Esophagus muscularis mucosa (tissue), 4 donors: ENCODE measurements at regions not wholly inside any gene's neighbourhood (a gene's known extent, or its start where the extent isn't known, plus 50 kb on each side); places are given as distances from the start of the nearest gene placed in this dataset.

Source experiments
- DNase-seq: peaks from one replicate; pipeline ENCODE4 v3.0.0-alpha.2; 2017; ENCODE audit errors: extremely low spot score
- H3K27ac ChIP-seq, 4 donors: fragments of 200-600 bp; sonication (generic); replicated peaks in 1 of 4; 1 replicate in 3 of 4; 2 replicates in 1 of 4; pipeline ENCODE4 v1.5.1; 2016 to 2019; ENCODE audit warnings: mild to moderate bottlenecking in 1 of 4
- H3K27me3 ChIP-seq, 4 donors: fragments of 200-600 bp; sonication (generic); one replicate each; pipeline versions ENCODE4 v1.5.1 to v1.6.0; 2016 to 2019
- H3K36me3 ChIP-seq, 4 donors: fragments of 200-600 bp; sonication (generic); one replicate each; pipeline ENCODE4 v1.5.1; 2016 to 2019
- H3K4me1 ChIP-seq, 4 donors: fragments of 200-600 bp; sonication (generic); one replicate each; pipeline ENCODE4 v1.5.1; 2016 to 2019
- H3K4me3 ChIP-seq, 4 donors: fragments of 200-600 bp; sonication (generic); 1 replicate in 2 of 4; 2 replicates in 2 of 4; pipeline ENCODE4 v1.5.1; 2016 to 2019; ENCODE audit warnings: mild to moderate bottlenecking in 4 of 4, moderate library complexity in 1 of 4
- H3K9me3 ChIP-seq, 4 donors: fragments of 200-600 bp; sonication (generic); 1 replicate in 3 of 4; 2 replicates in 1 of 4; pipeline ENCODE4 v1.5.1; 2016 to 2019
- EP300 ChIP-seq: sonication (generic); formaldehyde crosslinking; IDR thresholded peaks from one replicate; pipeline ENCODE4 v1.6.1; 2017; ENCODE audit warnings: antibody characterized with exemption
- POLR2A ChIP-seq: fragments of 450-650 bp; IDR thresholded peaks from one replicate; pipeline ENCODE4 v1.6.1; 2017; ENCODE audit warnings: antibody characterized with exemption, moderate library complexity, mild to moderate bottlenecking, low read depth
- POLR2AphosphoS5 ChIP-seq, 2 donors: sonication (generic); formaldehyde crosslinking; IDR thresholded peaks; one replicate each; pipeline ENCODE4 v1.6.1; 2017; ENCODE audit warnings: antibody characterized with exemption in 2 of 2
- WGBS: methylation state at CpG from one replicate; pipeline ENCODE4 v1.1.5; 2018; 5-methylcytosine and 5-hydroxymethylcytosine counted together
- intact Hi-C: fragments of 100-400 bp; cut with DNase I; formaldehyde crosslinking; loops from one replicate; pipeline ENCODE4 v1.15.1; 2023
- TF ChIP-seq, protein P1 (sequence below), 3 experiments: fragments of 200-600 bp in 2 of 3; fragments of 450-650 bp in 1 of 3; sonication (generic) in 2 of 3; IDR thresholded peaks; one replicate each; pipeline ENCODE4 v1.5.1; 2017 to 2019; ENCODE audit warnings: antibody characterized with exemption in 3 of 3, mild to moderate bottlenecking in 2 of 3, moderate library complexity in 1 of 3

DNA sequence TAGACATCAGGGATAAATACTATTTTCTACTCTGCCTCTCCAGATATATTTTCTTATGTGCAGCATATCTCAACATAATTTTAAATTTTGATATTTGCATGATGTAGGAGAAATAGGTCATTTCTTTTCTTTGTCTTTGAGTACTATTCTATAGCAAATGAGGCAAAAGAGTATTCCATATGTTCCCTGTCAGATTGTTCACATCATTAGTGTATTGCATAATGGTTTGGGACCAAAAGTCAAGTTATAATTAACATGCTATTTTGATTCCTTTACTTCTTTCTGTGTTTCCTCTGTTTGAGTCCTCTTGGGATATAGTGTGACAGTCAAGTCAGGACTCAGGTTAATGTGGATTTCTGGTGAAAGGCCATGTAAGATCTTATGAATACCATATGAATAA lies 864.6 kb upstream of the FBXO33 start:
- Histone ChIP-seq H3K9me3 (no peaks in the 10 kb centered on the region), H3K4me3 (no peak overlapping the region), H3K27me3 (no peaks in the 10 kb centered on the region), H3K4me1 (no peaks in the 10 kb centered on the region), H3K27ac (no peak overlapping the region), H3K36me3 (no peaks in the 10 kb centered on the region)
- no peak for DNase-seq
- intact Hi-C loops, result no loop called here
- TF ChIP-seq POLR2AphosphoS5 (IDR thresholded peaks at IDR 0.05), result no peak
- TF ChIP-seq, protein P1, sequence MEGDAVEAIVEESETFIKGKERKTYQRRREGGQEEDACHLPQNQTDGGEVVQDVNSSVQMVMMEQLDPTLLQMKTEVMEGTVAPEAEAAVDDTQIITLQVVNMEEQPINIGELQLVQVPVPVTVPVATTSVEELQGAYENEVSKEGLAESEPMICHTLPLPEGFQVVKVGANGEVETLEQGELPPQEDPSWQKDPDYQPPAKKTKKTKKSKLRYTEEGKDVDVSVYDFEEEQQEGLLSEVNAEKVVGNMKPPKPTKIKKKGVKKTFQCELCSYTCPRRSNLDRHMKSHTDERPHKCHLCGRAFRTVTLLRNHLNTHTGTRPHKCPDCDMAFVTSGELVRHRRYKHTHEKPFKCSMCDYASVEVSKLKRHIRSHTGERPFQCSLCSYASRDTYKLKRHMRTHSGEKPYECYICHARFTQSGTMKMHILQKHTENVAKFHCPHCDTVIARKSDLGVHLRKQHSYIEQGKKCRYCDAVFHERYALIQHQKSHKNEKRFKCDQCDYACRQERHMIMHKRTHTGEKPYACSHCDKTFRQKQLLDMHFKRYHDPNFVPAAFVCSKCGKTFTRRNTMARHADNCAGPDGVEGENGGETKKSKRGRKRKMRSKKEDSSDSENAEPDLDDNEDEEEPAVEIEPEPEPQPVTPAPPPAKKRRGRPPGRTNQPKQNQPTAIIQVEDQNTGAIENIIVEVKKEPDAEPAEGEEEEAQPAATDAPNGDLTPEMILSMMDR (IDR thresholded peaks at IDR 0.05), result no peak
- TF ChIP-seq POLR2A, result no peak
- TF ChIP-seq EP300, result no peak

DNA sequence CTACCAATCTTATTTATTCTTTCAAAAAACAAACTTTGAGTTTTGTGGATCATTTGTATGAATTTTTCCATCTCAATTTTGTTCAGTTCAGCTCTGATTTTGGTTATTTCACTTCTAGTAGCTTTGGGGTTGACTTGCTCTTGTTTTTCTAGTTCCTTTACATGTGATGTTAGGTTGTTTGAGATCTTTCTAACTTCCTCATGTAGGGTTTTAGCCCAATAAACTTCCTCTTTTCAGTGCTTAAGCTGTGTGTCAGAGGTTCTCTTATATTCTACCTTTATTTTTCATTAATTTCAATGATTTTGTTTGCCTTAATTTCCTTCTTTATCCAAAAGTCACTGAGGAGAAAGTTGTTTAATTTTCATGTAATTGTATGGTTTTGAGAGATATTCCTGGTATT lies 860.4 kb upstream of the FBXO33 start:
- TF ChIP-seq, protein P1 (IDR thresholded peaks at IDR 0.05), result no peak
- Histone ChIP-seq H3K27me3 (no peaks in the 10 kb centered on the region), H3K4me3 (no peak overlapping the region), H3K36me3 (no peaks in the 10 kb centered on the region), H3K4me1 (no peaks in the 10 kb centered on the region), H3K27ac (no peak overlapping the region), H3K9me3 (no peaks in the 10 kb centered on the region)
- intact Hi-C loops, result no loop called here
- no peak for DNase-seq

GRCh38 chr14:40282196-40282595 lies 850.0 kb upstream of the FBXO33 start:
- no peak for DNase-seq
- intact Hi-C loops, result no loop called here
- Histone ChIP-seq H3K9me3 (no peaks in the 10 kb centered on the region), H3K4me1 (no peaks in the 10 kb centered on the region), H3K4me3 (no peak overlapping the region), H3K27me3 (no peaks in the 10 kb centered on the region), H3K36me3 (no peaks in the 10 kb centered on the region), H3K27ac (no peak overlapping the region)
- TF ChIP-seq POLR2AphosphoS5 (IDR thresholded peaks at IDR 0.05) (no peak), POLR2A (no peak), EP300 (no peak)
- TF ChIP-seq, protein P1 (IDR thresholded peaks at IDR 0.05), result no peak
- WGBS, result 75% methylated on average over 1 of the region's 1 CpG

GRCh38 chr14:40280652-40281051 lies 848.4 kb upstream of the FBXO33 start:
- no peaks in the 10 kb centered on the region for H3K9me3 ChIP-seq
- TF ChIP-seq EP300 (no peak), POLR2AphosphoS5 (IDR thresholded peaks at IDR 0.05) (no peak)
- no peak for DNase-seq
- intact Hi-C loops, result no loop called here
- no peaks in the 10 kb centered on the region for H3K4me1 ChIP-seq
- H3K4me3 ChIP-seq, result no peak overlapping the region
- 71% methylated on average over 4 of the region's 4 CpGs for WGBS
- H3K36me3 ChIP-seq, result no peaks in the 10 kb centered on the region
- no peak overlapping the region for H3K27ac ChIP-seq
- H3K27me3 ChIP-seq, result no peaks in the 10 kb centered on the region

DNA sequence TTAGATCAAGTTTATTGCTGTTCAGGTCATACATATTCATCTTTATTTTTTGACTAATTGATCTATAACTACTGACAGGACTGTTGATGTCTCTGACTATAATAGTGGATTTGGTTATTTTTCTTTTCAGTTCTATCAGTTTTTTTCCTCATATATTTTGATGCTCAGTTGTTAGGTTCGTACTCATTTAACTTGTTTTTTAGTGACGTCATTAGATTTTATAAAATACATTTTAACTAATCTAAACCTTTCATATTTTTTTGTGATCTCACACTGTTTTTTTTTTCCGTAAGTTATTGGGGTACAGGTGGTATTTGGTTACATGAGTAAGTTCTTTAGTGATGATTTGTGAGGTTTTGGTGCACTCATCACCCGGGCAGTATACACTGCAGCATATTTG lies 841.2 kb upstream of the FBXO33 start:
- H3K4me1 ChIP-seq, result no peaks in the 10 kb centered on the region
- TF ChIP-seq POLR2AphosphoS5 (IDR thresholded peaks at IDR 0.05) (no peak), POLR2A (no peak), EP300 (no peak)
- TF ChIP-seq, protein P1 (IDR thresholded peaks at IDR 0.05), result no peak
- no peak overlapping the region for H3K27ac ChIP-seq
- WGBS, result 86% methylated on average over 4 of the region's 4 CpGs
- intact Hi-C loops, result no loop called here
- no peaks in the 10 kb centered on the region for H3K27me3 ChIP-seq
- H3K36me3 ChIP-seq, result no peaks in the 10 kb centered on the region
- no peak for DNase-seq
- H3K4me3 ChIP-seq, result no peak overlapping the region
- no peaks in the 10 kb centered on the region for H3K9me3 ChIP-seq
